Urinary bladder (tissue), 3 donors: ENCODE measurements at regions not wholly inside any gene's neighbourhood (a gene's known extent, or its start where the extent isn't known, plus 50 kb on each side); places are given as distances from the start of the nearest gene placed in this dataset.

Experiments used
- DNase-seq: peaks from one replicate; pipeline ENCODE4 v3.0.0-alpha.2; 2015; ENCODE audit errors: extremely low spot score
- H3K27ac ChIP-seq: one replicate; pipeline ENCODE4 v1.5.1; 2013; ENCODE audit warnings: low read depth, mild to moderate bottlenecking, moderate library complexity
- H3K36me3 ChIP-seq: one replicate; pipeline ENCODE4 v1.6.1; 2013; ENCODE audit warnings: mild to moderate bottlenecking, moderate library complexity; ENCODE audit not compliant: insufficient read depth
- H3K4me1 ChIP-seq: one replicate; pipeline ENCODE4 v1.6.1; 2013; ENCODE audit warnings: mild to moderate bottlenecking, moderate library complexity; ENCODE audit not compliant: insufficient read depth
- H3K4me3 ChIP-seq: one replicate; pipeline ENCODE4 v1.5.1; 2013; ENCODE audit warnings: low read depth, low read length
- WGBS: extraction: QIAGEN DNeasy Blood & Tissue Kit; methylation state at CpG from one replicate; pipeline ENCODE4 v1.1.7; 2013; 5-methylcytosine and 5-hydroxymethylcytosine counted together
- donor health status: healthy with polysubstance abuse.
- donor health status: healthy.

GRCh38 chr1:232377494-232377770 is 252.5 kb downstream of the SIPA1L2 start:
- no peak overlapping the region for H3K4me3 ChIP-seq
- DNase-seq, result no peak
- H3K36me3 ChIP-seq, result no peaks in the 10 kb centered on the region
- no peaks in the 10 kb centered on the region for H3K4me1 ChIP-seq
- no peak overlapping the region for H3K27ac ChIP-seq
- 49% methylated on average over 3 of the region's 3 CpGs for WGBS

DNA sequence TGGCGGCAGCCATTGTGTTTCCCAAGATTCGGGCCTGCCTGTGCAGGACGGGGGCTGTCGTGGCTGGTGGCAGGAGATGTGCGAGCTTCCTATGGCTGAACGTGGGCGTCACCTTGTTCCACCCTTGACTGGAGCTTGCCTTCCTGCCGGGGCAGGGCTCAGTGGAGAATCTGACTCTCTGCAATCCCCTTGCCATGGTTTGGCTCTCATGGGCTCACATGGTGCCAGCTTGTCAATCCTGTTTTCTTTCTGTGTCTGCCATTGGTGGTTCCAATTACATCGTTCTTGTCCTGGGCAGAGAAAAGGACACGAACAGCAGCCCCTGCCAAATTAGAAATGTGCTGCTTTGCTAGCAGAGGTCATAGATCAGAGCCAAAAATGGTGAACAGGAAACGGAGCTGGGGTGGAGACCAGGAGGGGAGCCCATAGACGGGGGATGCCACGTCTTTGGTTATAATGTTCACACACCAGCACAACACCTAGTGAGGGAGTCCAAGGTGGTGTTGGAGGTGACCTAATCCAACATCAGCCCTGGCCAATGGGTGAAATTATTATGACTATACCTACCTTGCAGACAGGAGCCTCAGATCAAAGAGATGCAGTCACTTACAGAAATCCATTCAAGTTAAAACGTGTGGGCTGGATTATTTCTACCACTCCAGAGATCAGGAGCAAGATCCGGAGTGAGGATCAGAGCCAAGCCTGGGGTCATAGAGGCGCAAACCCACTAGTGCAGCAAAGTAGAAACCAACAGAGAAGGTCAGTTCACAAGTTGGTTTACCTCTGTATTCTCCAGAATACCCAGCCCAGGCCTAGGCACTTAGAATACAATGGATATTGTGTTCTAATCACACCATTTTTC is 253.1 kb downstream of the SIPA1L2 start:
- 88% methylated on average over 16 of the region's 16 CpGs for WGBS
- Histone ChIP-seq H3K36me3 (no peaks in the 10 kb centered on the region), H3K27ac (no peak overlapping the region), H3K4me1 (no peaks in the 10 kb centered on the region), H3K4me3 (no peak overlapping the region)
- no peak for DNase-seq

GRCh38 chr1:232372841-232373440 is 257.0 kb downstream of the SIPA1L2 start:
- no peaks in the 10 kb centered on the region for H3K36me3 ChIP-seq
- no peak for DNase-seq
- H3K4me3 ChIP-seq, result no peak overlapping the region
- no peak overlapping the region for H3K27ac ChIP-seq
- no peaks in the 10 kb centered on the region for H3K4me1 ChIP-seq
- 87% methylated on average over 11 of the region's 11 CpGs for WGBS

GRCh38 chr1:232372431-232372830 is 257.5 kb downstream of the SIPA1L2 start:
- Histone ChIP-seq H3K4me3 (no peak overlapping the region), H3K4me1 (no peaks in the 10 kb centered on the region), H3K36me3 (no peaks in the 10 kb centered on the region), H3K27ac (no peak overlapping the region)
- 88% methylated on average over 13 of the region's 13 CpGs for WGBS
- no peak for DNase-seq

DNA sequence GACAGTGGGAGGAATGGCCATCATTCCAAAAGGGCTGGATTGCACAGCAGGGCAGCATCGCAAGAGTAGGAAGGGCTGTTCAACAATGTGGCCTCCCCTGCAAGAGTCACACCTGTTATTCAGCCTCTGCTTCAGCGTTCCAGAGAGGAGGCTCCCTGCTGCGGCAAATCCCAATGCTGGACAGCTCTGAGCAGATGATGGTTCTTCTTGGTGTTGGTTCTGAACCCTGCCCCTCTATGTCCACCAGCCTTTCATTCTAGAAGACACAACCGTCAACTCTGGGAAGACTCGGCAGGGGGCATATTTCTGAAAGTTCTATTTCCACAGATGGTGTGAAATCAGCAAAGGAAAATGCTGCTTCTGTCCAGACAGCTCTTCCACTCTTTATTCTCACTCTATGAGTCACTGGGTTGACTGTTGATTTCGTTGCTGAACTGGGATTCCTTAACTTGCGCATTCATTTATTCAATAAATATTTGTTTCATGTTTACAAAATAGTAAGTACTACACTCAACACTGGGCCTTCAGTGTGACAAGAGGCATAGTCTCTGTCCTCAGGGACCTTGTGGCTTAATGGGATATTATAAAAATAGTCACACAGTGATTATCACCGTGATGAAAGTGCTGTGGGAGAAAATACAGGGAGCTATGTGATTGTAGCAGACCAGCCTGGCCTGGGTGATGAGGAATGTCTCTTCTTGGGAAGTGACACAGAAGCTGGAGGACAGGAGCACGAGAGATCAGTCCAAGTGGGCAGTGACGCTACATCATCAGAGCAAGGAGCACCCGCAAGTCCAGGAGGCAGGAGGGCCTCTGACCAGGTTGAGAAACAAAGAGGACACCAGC is 260.3 kb downstream of the SIPA1L2 start:
- Histone ChIP-seq H3K27ac (no peak overlapping the region), H3K36me3 (no peaks in the 10 kb centered on the region), H3K4me1 (no peaks in the 10 kb centered on the region), H3K4me3 (no peak overlapping the region)
- DNase-seq, result no peak
- WGBS, result 87% methylated on average over 11 of the region's 11 CpGs

- no peak for DNase-seq
- no peaks in the 10 kb centered on the region for H3K4me1 ChIP-seq
- H3K27ac ChIP-seq, result no peak overlapping the region
- no peaks in the 10 kb centered on the region for H3K36me3 ChIP-seq
- WGBS, result 93% methylated on average over 2 of the region's 2 CpGs
- H3K4me3 ChIP-seq, result no peak overlapping the region
Measured at GRCh38 chr1:232368821-232369321, 261.1 kb downstream of the SIPA1L2 start.

DNA sequence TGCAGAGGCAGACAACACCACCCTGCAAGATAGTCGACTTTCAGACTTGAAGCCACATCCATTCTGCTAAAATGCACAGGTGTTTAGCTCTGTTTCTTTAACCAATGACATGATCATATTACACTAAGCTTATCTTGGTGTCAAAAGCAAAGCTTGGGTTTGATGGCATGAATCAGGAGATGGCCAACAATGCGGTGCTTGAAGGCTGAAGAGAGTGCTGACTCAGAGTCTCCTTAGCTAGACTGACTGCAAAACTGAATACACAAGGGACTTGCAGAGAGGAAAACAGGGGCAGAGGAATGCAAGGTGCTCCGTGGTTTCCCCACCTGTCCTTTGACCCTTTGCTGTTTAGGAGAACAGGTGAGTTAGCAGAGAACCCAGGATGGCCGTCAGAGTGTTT is 262.6 kb downstream of the SIPA1L2 start:
- Histone ChIP-seq H3K36me3 (no peaks in the 10 kb centered on the region), H3K4me1 (no peaks in the 10 kb centered on the region), H3K4me3 (no peak overlapping the region), H3K27ac (no peak overlapping the region)
- no peak for DNase-seq
- WGBS, result 72% methylated on average over 4 of the region's 4 CpGs

GRCh38 chr1:232364654-232365382 is 265.1 kb downstream of the SIPA1L2 start:
- H3K4me3 ChIP-seq, result no peak overlapping the region
- no peaks in the 10 kb centered on the region for H3K4me1 ChIP-seq
- no peaks in the 10 kb centered on the region for H3K36me3 ChIP-seq
- 96% methylated on average over 3 of the region's 3 CpGs for WGBS
- no peak for DNase-seq
- H3K27ac ChIP-seq, result no peak overlapping the region

DNA sequence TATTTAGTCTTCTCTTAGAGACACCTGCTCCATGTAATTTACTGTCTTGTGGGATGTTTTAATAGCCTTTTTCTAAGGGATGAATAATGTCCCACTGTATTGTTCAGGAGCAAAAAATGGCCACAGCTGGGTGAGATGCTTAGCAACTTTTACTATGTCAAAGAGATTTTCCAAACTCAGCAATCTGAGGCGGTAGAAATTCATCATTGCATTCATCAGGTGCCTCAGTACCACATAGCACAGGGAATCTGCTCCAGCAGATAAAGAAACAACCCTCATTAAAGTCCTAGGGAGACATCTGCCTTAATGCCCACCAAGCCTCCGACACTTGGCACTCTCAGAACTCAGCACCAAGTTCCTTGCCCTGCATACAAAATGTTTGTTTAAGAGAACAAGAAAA is 266.9 kb downstream of the SIPA1L2 start:
- Histone ChIP-seq H3K4me3 (no peak overlapping the region), H3K4me1 (no peaks in the 10 kb centered on the region), H3K27ac (no peak overlapping the region), H3K36me3 (no peaks in the 10 kb centered on the region)
- 92% methylated on average over 2 of the region's 2 CpGs for WGBS
- no peak for DNase-seq

GRCh38 chr1:232357416-232357815 is 272.5 kb downstream of the SIPA1L2 start:
- Histone ChIP-seq H3K27ac (no peak overlapping the region), H3K4me3 (no peak overlapping the region), H3K4me1 (no peaks in the 10 kb centered on the region), H3K36me3 (no peaks in the 10 kb centered on the region)
- WGBS, result 66% methylated on average over 6 of the region's 6 CpGs
- no peak for DNase-seq

- WGBS, result 82% methylated on average over 7 of the region's 7 CpGs
Measured at GRCh38 chr1:232355162-232356006, 274.5 kb downstream of the SIPA1L2 start.

GRCh38 chr1:232353001-232353400 is 276.9 kb downstream of the SIPA1L2 start:
- H3K4me1 ChIP-seq, result no peaks in the 10 kb centered on the region
- WGBS, result 52% methylated on average over 4 of the region's 4 CpGs

More at GRCh38 chr1:232355162-232356006, 274.5 kb downstream of the SIPA1L2 start:
- no peak overlapping the region for H3K4me3 ChIP-seq
- no peaks in the 10 kb centered on the region for H3K36me3 ChIP-seq
- no peak for DNase-seq
- no peak overlapping the region for H3K27ac ChIP-seq
- no peaks in the 10 kb centered on the region for H3K4me1 ChIP-seq

More at GRCh38 chr1:232353001-232353400, 276.9 kb downstream of the SIPA1L2 start:
- Histone ChIP-seq H3K36me3 (no peaks in the 10 kb centered on the region), H3K27ac (no peak overlapping the region), H3K4me3 (no peak overlapping the region)
- no peak for DNase-seq
